ENCODE measurements at regions not wholly inside any gene's neighbourhood (a gene's known extent, or its start where the extent isn't known, plus 50 kb on each side); places are given as distances from the start of the nearest gene placed in this dataset.

DNA sequence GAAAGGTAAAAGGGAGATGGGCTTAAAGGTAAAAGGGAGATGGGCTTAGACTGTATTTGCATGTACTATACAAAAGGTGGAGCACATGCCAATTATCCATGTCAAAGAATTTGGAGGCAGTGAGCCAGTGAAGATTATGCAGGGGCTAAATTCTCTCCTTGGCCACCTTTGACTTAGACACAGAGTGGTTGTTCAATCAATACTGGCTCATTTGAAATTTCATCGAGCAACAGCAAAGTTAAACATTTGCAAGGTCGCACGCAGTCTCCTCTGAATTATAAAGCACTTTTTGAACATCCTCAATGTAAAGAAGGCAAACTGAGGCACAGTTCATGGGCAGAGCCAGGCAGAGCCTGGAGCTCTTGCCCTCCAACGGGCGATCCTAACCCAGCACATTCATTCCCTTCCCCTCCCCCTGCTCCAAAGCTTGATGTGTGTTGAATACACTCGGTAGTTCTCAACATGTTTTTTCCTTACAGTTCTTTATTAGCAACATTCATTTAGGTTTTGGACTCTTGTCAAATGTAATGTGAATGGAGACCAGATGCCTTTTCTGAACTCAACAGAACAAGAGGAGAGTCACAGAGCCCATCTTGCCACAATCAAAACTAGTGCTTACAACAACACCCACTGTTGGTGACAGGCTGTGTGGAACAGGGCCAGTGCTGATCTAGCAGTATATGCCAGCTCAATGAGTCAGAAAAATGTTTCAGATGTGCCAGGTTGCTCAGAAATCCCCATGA is 169.7 kb upstream of the G2E3 start:
- Histone ChIP-seq H3K56ac (ENCODE audit: insufficient read length, low read depth, low read length) (no peak overlapping the region), H3K14ac (ENCODE audit: insufficient read depth, low read length) (no peak overlapping the region), H4K5ac (ENCODE audit: insufficient read length, low read depth, low read length) (no peak overlapping the region), H3T11ph (ENCODE audit: low read length) (no peak overlapping the region), H4K8ac (replicated peaks; ENCODE audit: insufficient read length, low read depth, low read length) (no peak overlapping the region), H2BK20ac (ENCODE audit: low read depth, low read length, poor library complexity, severe bottlenecking) (no peak overlapping the region), H2AK5ac (ENCODE audit: insufficient read length, low read length) (no peak overlapping the region), H3K4me1 (ENCODE audit: insufficient read depth, low read length) (no peaks in the 10 kb centered on the region), H3K4me2 (ENCODE audit: insufficient read depth, insufficient read length, low read length) (no peak overlapping the region), H2BK15ac (ENCODE audit: low read depth, low read length) (no peak overlapping the region), H2BK12ac (ENCODE audit: insufficient read length, low read depth, low read length) (no peak overlapping the region), H4K91ac (ENCODE audit: insufficient read length, low read depth, low read length) (no peak overlapping the region), H3K18ac (ENCODE audit: insufficient read length, low read depth, low read length) (no peak overlapping the region), H3K23me2 (ENCODE audit: insufficient read length, low read depth, low read length, poor library complexity, severe bottlenecking) (no peaks in the 10 kb centered on the region), H2AFZ (ENCODE audit: low read length) (no peak overlapping the region), H3K27ac (ENCODE audit: insufficient read length, low read depth, low read length) (no peak overlapping the region), H3K79me2 (ENCODE audit: insufficient read depth, low read length) (no peaks in the 10 kb centered on the region), H3K27me3 (ENCODE audit: insufficient read depth, low read length) (no peaks in the 10 kb centered on the region), H3K4ac (ENCODE audit: low read depth, low read length) (no peak overlapping the region), H3K23ac (ENCODE audit: insufficient read length, low read depth, low read length) (no peak overlapping the region), H3K9me3 (ENCODE audit: control insufficient read depth, low read depth, low read length) (no peaks in the 10 kb centered on the region), H2BK5ac (ENCODE audit: insufficient read length, low read length) (no peak overlapping the region), H2BK120ac (ENCODE audit: low read depth, low read length, poor library complexity, severe bottlenecking) (no peak overlapping the region), H3K79me1 (ENCODE audit: insufficient read depth, low read depth, low read length, poor library complexity, severe bottlenecking) (no peaks in the 10 kb centered on the region), H3K9ac (ENCODE audit: extremely low read depth, insufficient read length, low read length) (no peak overlapping the region), H4K20me1 (ENCODE audit: control insufficient read depth, insufficient read depth, insufficient read length) (no peaks in the 10 kb centered on the region)
- peaks cover 13 to 16% of the 10 kb centered on the region in 2 experiments for H3K4me1 Mint-ChIP-seq
- no peak overlapping the region for H3K4me3 Mint-ChIP-seq
- H3K27ac Mint-ChIP-seq: no peak overlapping the region; a peak in 1 of 7 replicates
- no peaks in the 10 kb centered on the region for H3K36me3 Mint-ChIP-seq (ENCODE audit: insufficient read depth in 1 of 3, low read depth in 3 of 3)
- TF ChIP-seq, protein P1, sequence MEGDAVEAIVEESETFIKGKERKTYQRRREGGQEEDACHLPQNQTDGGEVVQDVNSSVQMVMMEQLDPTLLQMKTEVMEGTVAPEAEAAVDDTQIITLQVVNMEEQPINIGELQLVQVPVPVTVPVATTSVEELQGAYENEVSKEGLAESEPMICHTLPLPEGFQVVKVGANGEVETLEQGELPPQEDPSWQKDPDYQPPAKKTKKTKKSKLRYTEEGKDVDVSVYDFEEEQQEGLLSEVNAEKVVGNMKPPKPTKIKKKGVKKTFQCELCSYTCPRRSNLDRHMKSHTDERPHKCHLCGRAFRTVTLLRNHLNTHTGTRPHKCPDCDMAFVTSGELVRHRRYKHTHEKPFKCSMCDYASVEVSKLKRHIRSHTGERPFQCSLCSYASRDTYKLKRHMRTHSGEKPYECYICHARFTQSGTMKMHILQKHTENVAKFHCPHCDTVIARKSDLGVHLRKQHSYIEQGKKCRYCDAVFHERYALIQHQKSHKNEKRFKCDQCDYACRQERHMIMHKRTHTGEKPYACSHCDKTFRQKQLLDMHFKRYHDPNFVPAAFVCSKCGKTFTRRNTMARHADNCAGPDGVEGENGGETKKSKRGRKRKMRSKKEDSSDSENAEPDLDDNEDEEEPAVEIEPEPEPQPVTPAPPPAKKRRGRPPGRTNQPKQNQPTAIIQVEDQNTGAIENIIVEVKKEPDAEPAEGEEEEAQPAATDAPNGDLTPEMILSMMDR (conservative IDR thresholded peaks at IDR 0.05): no peak
- no peaks in the 10 kb centered on the region for H3K27me3 Mint-ChIP-seq (ENCODE audit: low read depth)
- no peak for DNase-seq
- H3K9me3 Mint-ChIP-seq: no peaks in the 10 kb centered on the region; a peak in 1 of 5 replicates
- no CpG with 5 or more reads among the region's 6 CpGs for WGBS (ENCODE audit: extremely low coverage, insufficient read length, low lambda C conversion rate)

Data from H9 (cell line).